ENCODE measurements at regions not wholly inside any gene's neighbourhood (a gene's known extent, or its start where the extent isn't known, plus 50 kb on each side); places are given as distances from the start of the nearest gene placed in this dataset.
"Not testable (repeated sequence)": the region's sequence is repeated elsewhere in the genome, so short reads cannot be mapped to it uniquely, and the experiment has no call there.

DNA sequence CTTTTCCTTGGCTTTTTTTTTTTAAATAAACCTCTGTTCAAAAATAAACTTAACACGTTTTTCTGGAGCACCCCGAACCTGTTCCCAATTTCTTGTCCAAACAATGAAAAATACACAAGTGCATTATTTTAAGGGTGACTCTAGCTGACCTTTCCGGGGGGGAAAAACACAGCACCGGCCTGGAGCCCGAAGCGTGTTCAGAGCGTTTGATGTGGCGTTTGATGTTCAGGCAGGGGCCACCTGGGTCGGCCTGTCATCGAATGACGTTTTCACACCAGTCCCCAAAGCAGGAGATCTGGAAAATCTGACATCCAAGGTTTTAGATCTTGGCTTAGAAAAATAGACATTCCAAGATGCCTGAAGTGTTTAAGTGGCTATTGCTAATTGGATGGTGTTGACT, 282.1 kb downstream of the SHOX start:
- no peaks in the 10 kb centered on the region for H3K4me1 ChIP-seq (ENCODE audit: control insufficient read depth, insufficient read depth, low read length)
- ATAC-seq (no peak), DNase-seq (no peak)
- 74% methylated on average over 11 of the region's 11 CpGs for WGBS
- H3K9me3 ChIP-seq (ENCODE audit: control insufficient read depth, low read length): no peaks in the 10 kb centered on the region
- H3K27me3 ChIP-seq (ENCODE audit: control insufficient read depth, insufficient read depth): no peaks in the 10 kb centered on the region
- no peak overlapping the region for H3K27ac ChIP-seq (ENCODE audit: low read length)
- intact Hi-C loops (cut with DNase I): no loop called here
- H3K4me3 ChIP-seq (ENCODE audit: low read length): no peak overlapping the region

DNA sequence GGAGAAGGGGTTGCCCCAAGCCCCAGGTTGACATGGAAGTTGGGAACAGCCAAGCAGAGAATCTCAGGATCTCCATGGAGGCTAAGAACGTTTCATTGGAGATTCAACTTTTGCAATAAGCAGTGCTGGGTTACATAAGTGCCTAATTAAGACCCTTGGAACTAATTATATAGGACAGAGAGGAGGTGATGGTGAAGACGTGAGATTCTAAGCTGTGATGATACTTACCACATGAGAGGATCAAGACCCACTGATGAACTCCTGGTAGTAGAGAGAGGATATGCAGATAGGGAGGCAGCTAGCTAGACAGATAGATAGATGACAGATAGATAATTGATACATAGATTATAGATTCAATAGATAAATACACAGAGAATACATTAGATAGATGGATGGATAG, 278.5 kb downstream of the SHOX start:
- DNase-seq; H3K9me3 ChIP-seq (ENCODE audit: control insufficient read depth, low read length); H3K27ac ChIP-seq (ENCODE audit: low read length); H3K4me1 ChIP-seq (ENCODE audit: control insufficient read depth, insufficient read depth, low read length); intact Hi-C loops (cut with DNase I); H3K27me3 ChIP-seq (ENCODE audit: control insufficient read depth, insufficient read depth); H3K4me3 ChIP-seq (ENCODE audit: low read length): not testable (repeated sequence)
- 45% methylated on average over 2 of the region's 2 CpGs for WGBS
- peak in 1 of 2 donors; percentile 55 for ATAC-seq

DNA sequence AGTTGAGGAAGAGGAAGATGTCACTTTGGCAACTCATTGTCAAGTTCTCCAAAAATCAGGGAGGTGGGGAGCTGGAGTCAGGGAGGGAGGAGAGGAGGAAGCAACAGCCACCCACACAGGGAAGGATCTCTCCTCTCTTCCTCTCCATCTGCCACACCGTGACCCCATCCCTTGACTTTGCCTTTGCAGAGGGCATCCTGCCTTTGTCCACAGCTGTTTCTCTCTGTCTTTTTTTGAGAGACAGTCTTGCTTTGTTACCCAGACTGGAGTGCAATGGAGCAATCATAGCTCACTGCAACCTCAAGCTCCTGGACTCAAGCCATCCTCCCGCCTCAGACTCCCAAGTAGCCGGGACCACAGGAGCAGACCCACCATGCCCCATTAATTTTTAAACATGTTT, 276.0 kb downstream of the SHOX start:
- 78% methylated on average over 3 of the region's 3 CpGs for WGBS
- no peak overlapping the region for H3K4me3 ChIP-seq (ENCODE audit: low read length)
- intact Hi-C loops (cut with DNase I): no loop called here
- no peaks in the 10 kb centered on the region for H3K4me1 ChIP-seq (ENCODE audit: control insufficient read depth, insufficient read depth, low read length)
- DNase-seq (no peak), ATAC-seq (no peak)
- H3K9me3 ChIP-seq (ENCODE audit: control insufficient read depth, low read length): no peaks in the 10 kb centered on the region
- H3K27ac ChIP-seq (ENCODE audit: low read length): no peak overlapping the region
- no peaks in the 10 kb centered on the region for H3K27me3 ChIP-seq (ENCODE audit: control insufficient read depth, insufficient read depth)

DNA sequence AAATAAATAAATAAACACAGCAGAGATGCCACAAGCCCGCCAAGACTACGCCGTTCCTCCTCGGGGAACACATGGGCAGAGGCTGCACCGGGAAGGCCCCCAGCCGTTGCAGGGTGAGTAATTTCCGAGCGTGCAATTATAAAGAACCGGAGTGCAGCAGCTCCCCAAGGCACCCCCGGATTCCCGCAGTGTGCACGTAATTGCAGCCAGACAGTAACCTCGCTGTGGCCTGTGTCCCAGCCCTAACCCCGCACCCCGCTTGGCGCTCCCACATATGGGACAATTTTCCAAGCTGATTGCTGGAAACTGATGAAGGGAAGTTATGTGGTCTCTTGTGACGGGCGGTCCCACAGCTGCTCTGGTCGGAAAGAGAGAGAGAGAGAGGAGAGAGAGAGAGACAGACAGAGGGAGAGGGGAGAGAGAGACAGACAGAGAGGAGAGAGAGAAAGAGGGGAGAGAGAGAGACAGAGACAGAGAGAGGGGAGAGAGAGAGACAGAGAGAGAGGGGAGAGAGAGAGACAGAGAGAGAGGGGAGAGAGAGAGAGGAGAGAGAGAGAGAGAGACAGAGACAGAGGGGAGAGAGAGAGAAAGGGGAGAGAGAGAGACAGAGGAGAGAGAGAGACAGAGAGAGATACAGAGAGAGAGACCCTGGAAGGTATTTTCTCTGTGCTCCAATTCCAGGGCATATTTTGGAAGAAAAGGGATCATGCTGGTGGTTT, 275.4 kb downstream of the SHOX start:
- intact Hi-C loops (cut with DNase I): no loop called here
- DNase-seq (no peak), ATAC-seq (no peak)
- Histone ChIP-seq H3K27me3 (ENCODE audit: control insufficient read depth, insufficient read depth) (no peaks in the 10 kb centered on the region), H3K4me1 (ENCODE audit: control insufficient read depth, insufficient read depth, low read length) (no peaks in the 10 kb centered on the region), H3K4me3 (ENCODE audit: low read length) (no peak overlapping the region), H3K9me3 (ENCODE audit: control insufficient read depth, low read length) (no peaks in the 10 kb centered on the region), H3K27ac (ENCODE audit: low read length) (no peak overlapping the region)
- 75% methylated on average over 19 of the region's 19 CpGs for WGBS

DNA sequence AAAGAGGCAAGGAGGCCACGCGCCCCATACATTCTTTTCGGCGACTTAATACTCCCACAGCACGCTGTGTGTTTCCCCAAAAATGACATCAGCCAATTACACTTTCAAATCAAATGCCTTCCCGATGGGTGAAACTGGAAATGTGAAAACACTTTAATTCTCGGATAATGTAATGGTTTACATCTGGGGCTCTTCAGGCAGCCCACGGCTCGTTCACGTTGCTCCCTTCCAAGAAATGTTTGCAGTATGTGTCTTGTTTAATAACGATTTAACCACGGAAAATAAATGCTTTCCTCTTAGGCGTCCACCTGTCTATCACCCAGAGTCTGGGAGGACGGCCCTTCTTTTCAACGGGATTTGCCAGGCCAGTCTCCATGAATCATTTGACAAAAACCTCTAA, 272.5 kb downstream of the SHOX start:
- intact Hi-C loops (cut with DNase I): no loop called here
- Histone ChIP-seq H3K9me3 (ENCODE audit: control insufficient read depth, low read length) (no peaks in the 10 kb centered on the region), H3K27me3 (ENCODE audit: control insufficient read depth, insufficient read depth) (no peaks in the 10 kb centered on the region), H3K4me1 (ENCODE audit: control insufficient read depth, insufficient read depth, low read length) (no peaks in the 10 kb centered on the region), H3K27ac (ENCODE audit: low read length) (no peak overlapping the region), H3K4me3 (ENCODE audit: low read length) (no peak overlapping the region)
- DNase-seq (no peak), ATAC-seq (no peak)
- WGBS: 90% methylated on average over 15 of the region's 15 CpGs

DNA sequence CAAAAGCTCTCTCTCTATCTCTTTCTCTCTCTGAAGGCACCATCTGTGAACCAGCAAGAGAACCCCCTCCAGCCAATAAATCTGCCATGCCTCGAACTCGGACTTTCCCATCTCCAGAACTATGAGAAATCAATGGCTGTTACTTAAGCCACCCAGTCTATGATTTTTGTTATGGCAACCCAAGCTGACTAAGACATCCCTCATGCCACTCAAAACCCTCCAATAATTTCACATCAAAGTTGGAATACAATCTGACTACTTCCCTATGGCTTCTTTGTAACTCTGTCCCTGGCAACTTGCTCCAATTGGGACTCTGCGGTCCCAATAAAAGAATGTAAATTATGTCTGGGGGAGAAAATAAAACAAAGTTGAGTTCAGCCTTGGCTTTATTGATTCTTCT, 265.7 kb downstream of the SHOX start:
- Histone ChIP-seq H3K9me3 (ENCODE audit: control insufficient read depth, low read length) (peaks cover 1% of the 10 kb centered on the region), H3K27ac (ENCODE audit: low read length) (no peak overlapping the region), H3K4me1 (ENCODE audit: control insufficient read depth, insufficient read depth, low read length) (no peaks in the 10 kb centered on the region), H3K27me3 (ENCODE audit: control insufficient read depth, insufficient read depth) (no peaks in the 10 kb centered on the region), H3K4me3 (ENCODE audit: low read length) (no peak overlapping the region)
- intact Hi-C loops (cut with DNase I): no loop called here
- ATAC-seq: no peak
- no peak for DNase-seq
- WGBS: 72% methylated on average over 3 of the region's 3 CpGs

DNA sequence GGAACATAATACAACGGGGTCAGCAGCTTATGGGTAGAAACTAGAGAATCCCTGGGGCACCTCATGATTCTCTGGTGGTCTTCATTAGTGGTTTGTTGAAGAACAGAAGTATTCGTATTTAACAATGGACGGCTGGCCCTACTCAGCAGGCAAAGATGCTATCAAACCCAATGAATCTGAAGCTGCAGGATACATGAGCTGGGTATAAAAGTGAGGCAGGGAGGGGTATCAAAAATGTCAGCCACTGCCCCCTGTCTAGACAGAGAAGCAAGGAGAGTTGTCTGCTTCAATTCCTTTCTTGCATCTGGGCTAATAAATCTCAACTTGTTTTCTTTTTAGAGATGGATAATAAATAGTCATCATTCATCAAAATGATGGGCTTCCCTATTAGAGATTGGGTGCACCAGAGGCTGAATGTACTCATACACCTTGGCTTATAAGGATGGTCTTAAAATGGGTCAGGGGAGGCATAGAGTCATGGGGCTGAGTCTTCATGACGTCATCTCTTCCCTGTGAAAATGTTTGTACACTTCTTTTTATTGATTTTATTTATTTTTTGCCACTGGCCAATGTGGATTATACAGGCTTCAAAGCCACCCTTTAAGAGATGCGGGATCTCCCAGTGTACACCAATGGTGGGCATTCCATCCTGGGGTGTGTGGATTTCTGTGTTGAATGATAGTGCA, 259.5 kb downstream of the SHOX start:
- Histone ChIP-seq H3K27me3 (ENCODE audit: control insufficient read depth, insufficient read depth) (no peaks in the 10 kb centered on the region), H3K4me1 (ENCODE audit: control insufficient read depth, insufficient read depth, low read length) (no peaks in the 10 kb centered on the region), H3K9me3 (ENCODE audit: control insufficient read depth, low read length) (peaks cover 5% of the 10 kb centered on the region), H3K27ac (ENCODE audit: low read length) (no peak overlapping the region), H3K4me3 (ENCODE audit: low read length) (no peak overlapping the region)
- intact Hi-C loops (cut with DNase I): no loop called here
- 81% methylated on average over 5 of the region's 5 CpGs for WGBS
- ATAC-seq (no peak), DNase-seq (no peak)

DNA sequence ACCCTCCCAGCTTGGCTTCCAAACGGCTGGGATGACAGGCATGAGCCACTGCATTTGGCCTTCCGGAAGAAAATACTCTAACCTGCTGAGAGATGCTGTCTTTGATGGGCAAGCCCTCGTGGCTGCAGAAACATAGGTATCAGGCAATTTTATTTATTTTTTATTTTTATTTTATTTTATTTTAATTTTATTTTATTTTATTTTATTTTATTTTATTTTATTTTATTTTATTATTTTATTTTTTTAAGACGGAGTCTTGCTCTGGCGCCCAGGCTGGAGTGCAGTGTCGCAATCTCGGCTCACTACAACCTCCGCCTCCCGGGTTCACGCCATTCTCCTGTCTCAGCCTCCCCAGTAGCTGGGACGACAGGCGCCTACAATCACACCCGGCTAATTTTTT, 257.1 kb downstream of the SHOX start:
- H3K4me1 ChIP-seq (ENCODE audit: control insufficient read depth, insufficient read depth, low read length); H3K4me3 ChIP-seq (ENCODE audit: low read length); DNase-seq; H3K9me3 ChIP-seq (ENCODE audit: control insufficient read depth, low read length); ATAC-seq; H3K27ac ChIP-seq (ENCODE audit: low read length); intact Hi-C loops (cut with DNase I); H3K27me3 ChIP-seq (ENCODE audit: control insufficient read depth, insufficient read depth): not testable (repeated sequence)
- 92% methylated on average over 13 of the region's 13 CpGs for WGBS

DNA sequence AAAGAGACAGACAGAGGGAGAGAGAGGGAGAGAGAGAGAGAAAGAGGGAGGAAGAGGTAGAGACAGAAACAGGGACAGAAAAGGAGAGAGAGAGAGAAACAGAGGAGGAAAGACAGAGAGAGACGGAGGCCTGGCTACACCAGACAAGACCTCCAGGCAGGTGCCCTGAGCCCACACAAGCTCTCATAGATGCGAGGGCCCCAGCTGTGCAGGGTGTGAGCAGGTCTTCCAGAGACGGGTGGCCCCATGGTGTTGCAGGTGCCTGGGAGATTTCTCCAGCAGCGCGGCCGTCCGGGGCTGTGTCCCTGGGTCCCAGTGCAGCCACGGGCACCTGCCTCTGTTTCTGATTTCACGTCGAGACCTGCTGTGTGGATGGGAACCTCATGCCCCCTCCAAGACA, 253.0 kb downstream of the SHOX start:
- intact Hi-C loops (cut with DNase I): no loop called here
- WGBS: 58% methylated on average over 10 of the region's 10 CpGs
- H3K4me3 ChIP-seq (ENCODE audit: low read length): no peak overlapping the region
- DNase-seq: no peak
- no peaks in the 10 kb centered on the region for H3K27me3 ChIP-seq (ENCODE audit: control insufficient read depth, insufficient read depth)
- H3K27ac ChIP-seq (ENCODE audit: low read length): no peak overlapping the region
- no peaks in the 10 kb centered on the region for H3K9me3 ChIP-seq (ENCODE audit: control insufficient read depth, low read length)
- ATAC-seq: no peak
- H3K4me1 ChIP-seq (ENCODE audit: control insufficient read depth, insufficient read depth, low read length): no peaks in the 10 kb centered on the region

DNA sequence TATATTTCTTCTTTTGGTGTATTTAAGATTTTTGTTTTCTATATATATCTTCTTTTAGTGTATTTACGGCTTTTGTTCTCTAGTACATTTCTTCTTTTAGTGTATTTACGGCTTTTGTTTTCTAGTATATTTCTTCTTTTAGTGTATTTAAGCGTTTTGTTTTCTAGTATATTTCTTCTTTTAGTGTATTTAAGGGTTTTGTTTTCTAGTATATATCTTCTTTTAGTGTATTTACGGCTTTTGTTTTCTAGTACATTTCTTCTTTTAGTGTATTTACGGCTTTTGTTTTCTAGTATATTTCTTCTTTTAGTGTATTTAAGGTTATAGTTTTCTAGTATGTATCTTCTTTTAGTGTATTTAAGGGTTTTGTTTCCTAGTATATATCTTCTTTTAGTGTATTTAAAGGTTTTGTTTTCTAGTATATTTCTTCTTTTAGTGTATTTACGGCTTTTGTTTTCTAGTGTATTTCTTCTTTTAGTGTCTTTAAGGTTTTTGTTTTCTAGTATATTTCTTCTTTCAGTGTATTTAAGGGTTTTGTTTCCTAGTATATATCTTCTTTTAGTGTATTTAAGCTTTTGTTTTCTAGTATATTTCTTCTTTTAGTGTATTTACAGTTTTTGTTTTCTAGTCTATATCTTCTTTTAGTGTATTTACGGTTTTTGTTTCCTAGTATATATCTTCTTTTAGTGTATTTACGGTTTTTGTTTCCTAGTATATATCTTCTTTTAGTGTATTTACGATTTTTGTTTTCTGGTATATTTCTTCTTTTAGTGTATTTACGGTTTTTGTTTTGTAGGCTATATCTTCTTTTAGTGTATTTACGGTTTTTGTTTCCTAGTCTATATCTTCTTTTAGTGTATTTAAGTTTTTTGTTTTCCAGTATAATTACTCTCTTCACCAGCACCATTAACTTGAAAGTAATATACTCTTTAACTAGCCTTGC, 249.4 kb downstream of the SHOX start:
- intact Hi-C loops (cut with DNase I); DNase-seq; H3K4me1 ChIP-seq (ENCODE audit: control insufficient read depth, insufficient read depth, low read length); H3K9me3 ChIP-seq (ENCODE audit: control insufficient read depth, low read length); H3K4me3 ChIP-seq (ENCODE audit: low read length); H3K27ac ChIP-seq (ENCODE audit: low read length); H3K27me3 ChIP-seq (ENCODE audit: control insufficient read depth, insufficient read depth); ATAC-seq: not testable (repeated sequence)
- WGBS: 57% methylated on average over 11 of the region's 11 CpGs

DNA sequence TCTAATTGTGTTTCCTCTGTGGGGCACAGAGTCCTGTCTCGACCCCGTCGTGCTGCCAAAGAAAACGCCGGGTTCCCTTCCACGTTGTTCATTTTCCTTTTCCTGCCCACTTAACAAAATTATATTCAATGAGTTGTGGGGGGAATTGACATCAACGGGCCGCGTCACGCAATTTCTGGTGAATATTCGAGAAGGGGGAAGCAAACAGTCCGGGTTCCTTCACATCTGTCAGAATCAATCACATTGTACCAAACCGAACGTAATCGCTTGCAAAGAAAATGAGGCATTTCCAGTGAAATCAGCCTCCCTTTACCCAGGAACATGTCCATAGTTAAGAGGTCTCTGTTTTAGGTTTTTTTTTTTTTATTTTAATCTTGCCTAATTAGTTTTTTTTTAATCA, 243.5 kb downstream of the SHOX start:
- Histone ChIP-seq H3K27ac (ENCODE audit: low read length) (no peak overlapping the region), H3K4me3 (ENCODE audit: low read length) (no peak overlapping the region), H3K4me1 (ENCODE audit: control insufficient read depth, insufficient read depth, low read length) (no peaks in the 10 kb centered on the region), H3K9me3 (ENCODE audit: control insufficient read depth, low read length) (peaks cover 3% of the 10 kb centered on the region), H3K27me3 (ENCODE audit: control insufficient read depth, insufficient read depth) (no peaks in the 10 kb centered on the region)
- intact Hi-C loops (cut with DNase I): no loop called here
- ATAC-seq (no peak), DNase-seq (no peak)
- WGBS: 69% methylated on average over 15 of the region's 15 CpGs

All from right cardiac atrium (tissue), 5 donors.